ENCODE measurements at regions not wholly inside any gene's neighbourhood (a gene's known extent, or its start where the extent isn't known, plus 50 kb on each side); places are given as distances from the start of the nearest gene placed in this dataset.

DNA sequence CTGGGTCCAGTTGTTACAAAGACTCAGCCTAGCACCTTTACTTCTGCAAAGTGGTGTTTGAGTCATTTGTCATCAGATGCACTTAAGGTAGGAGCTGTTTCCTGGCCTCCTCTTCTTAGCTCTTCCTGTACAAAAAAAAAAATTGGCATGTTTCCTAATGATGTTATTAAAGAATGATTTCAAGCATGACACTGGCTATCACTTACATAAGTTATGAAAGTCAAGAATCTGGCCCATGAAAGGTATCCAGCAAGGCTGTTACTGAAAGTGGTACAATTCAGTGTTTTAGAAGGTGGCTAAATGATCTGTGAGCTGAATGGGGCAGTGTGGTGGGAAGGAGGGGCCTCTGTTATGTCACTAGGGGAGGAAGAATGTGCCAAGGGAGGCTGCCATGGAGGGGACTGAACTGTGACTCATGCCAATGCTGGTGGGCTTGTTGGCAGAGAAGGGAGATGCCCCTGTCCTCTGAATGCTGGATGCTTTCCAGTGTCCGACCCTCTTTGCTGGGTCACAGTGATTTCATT lies 175.1 kb upstream of the MAP1B start:
- WGBS, result 30% methylated on average over 1 of the region's 1 CpG
- no peaks in the 10 kb centered on the region for H3K27me3 ChIP-seq (ENCODE audit: control insufficient read depth, insufficient read depth)
- intact Hi-C loops (cut with DNase I), result loop anchor here in 1 of 4 donors (10.0 kb wide), 1 partner anchor 83 kb away; no protein-coding TSS in a partner anchor
- peaks cover 6% of the 10 kb centered on the region for H3K4me1 ChIP-seq (ENCODE audit: control insufficient read depth, insufficient read depth, low read length)
- H3K27ac ChIP-seq (ENCODE audit: low read length), result peak overlapping the region; percentile 35
- DNase-seq (peak in 2 of 3 donors; percentile 13 to 21), ATAC-seq (peak; percentile 46 to 62)
- H3K9me3 ChIP-seq (ENCODE audit: control insufficient read depth, low read length), result peaks cover 2% of the 10 kb centered on the region
- no peak overlapping the region for H3K4me3 ChIP-seq (ENCODE audit: low read length)

DNA sequence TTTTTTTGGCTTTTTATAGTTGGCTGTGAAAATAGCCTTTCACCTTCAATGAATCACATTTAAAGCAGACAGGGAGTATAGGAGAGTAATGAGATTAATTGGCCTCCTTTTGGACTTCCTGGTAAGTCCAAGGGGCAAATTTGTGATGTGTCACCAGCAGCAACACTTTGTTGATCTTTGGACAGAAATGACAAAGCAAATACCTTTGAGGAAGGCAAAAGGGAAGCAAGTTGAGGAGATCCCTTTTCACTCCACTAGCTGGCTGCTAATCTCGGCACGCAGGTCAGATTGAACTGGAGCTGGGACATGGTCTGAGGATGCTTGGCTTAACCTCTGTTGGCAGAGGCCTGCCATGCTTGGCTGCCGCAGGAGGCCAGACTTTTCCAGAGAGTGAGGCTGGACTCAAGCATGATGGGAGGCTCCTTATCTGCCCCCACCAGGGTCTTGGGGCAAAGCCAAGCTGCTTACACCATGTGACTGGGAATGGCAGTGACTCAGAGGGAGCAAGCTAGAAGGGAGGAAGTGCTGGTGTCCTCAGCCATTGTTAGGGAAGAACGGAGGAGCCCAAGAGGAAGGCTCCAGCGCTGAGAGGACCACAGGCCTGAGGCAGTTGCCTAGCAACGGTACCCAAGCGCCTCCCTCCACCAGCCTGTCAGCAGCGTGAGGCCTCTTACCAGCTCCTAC lies 174.5 kb upstream of the MAP1B start:
- intact Hi-C loops (cut with DNase I), result loop anchor here in 1 of 4 donors (10.0 kb wide), 1 partner anchor 82 kb away; no protein-coding TSS in a partner anchor
- no peaks in the 10 kb centered on the region for H3K9me3 ChIP-seq (ENCODE audit: control insufficient read depth, low read length)
- H3K27me3 ChIP-seq (ENCODE audit: control insufficient read depth, insufficient read depth), result no peaks in the 10 kb centered on the region
- ATAC-seq (peak; percentile 85 to 94), DNase-seq (peak; percentile 74 to 86 (median 82))
- peak overlapping the region; percentile 63 for H3K27ac ChIP-seq (ENCODE audit: low read length)
- 22% methylated on average over 8 of the region's 8 CpGs for WGBS
- peaks cover 6% of the 10 kb centered on the region for H3K4me1 ChIP-seq (ENCODE audit: control insufficient read depth, insufficient read depth, low read length)
- no peak overlapping the region for H3K4me3 ChIP-seq (ENCODE audit: low read length)

GRCh38 chr5:71934322-71934721 lies 173.0 kb upstream of the MAP1B start:
- no peaks in the 10 kb centered on the region for H3K9me3 ChIP-seq (ENCODE audit: control insufficient read depth, low read length)
- H3K27ac ChIP-seq (ENCODE audit: low read length), result no peak overlapping the region
- no peaks in the 10 kb centered on the region for H3K27me3 ChIP-seq (ENCODE audit: control insufficient read depth, insufficient read depth)
- intact Hi-C loops (cut with DNase I), result loop anchor here in 1 of 4 donors (10.0 kb wide), 1 partner anchor 80 kb away; no protein-coding TSS in a partner anchor
- 96% methylated on average over 1 of the region's 1 CpG for WGBS
- no peak for ATAC-seq
- no peak for DNase-seq
- H3K4me3 ChIP-seq (ENCODE audit: low read length), result no peak overlapping the region
- peaks cover 6% of the 10 kb centered on the region for H3K4me1 ChIP-seq (ENCODE audit: control insufficient read depth, insufficient read depth, low read length)

DNA sequence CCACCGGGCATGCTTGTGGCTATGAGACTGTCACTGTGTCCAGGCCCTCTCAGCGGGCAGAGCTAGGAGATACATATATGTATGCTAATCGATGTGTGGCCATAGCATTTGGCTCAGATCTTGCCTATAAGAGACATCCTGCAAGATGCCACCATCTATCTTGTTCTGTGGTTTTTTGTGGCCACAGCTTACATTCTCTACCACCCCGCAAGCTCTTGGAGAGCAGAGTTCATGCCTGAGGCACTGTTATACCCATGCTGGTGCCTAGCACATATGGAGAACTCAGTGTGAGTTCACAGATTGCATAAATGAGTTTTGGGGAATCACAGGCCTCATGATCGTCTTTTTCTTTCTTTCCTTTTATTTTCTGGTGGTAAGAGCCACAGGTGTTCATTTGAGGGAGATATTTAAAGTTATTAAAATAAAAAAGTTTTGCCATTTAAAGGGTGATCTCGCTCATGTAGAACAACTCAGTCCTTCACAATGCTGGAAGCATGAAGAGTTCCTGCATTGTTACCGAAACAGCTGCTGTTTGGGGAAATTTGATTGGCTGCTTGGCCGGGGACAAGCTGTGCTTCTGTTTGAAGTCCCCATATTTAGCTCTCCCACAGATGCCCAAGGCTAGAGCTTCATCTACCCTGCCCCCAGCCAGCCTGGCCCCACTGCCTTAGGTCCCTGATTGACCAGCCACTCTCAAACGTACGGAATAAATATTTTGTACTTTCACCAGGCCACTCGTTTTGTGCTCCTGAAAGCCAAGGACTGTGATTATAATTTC lies 169.2 kb upstream of the MAP1B start:
- intact Hi-C loops (cut with DNase I), result loop anchor here in 1 of 4 donors (10.0 kb wide), 1 partner anchor 77 kb away; no protein-coding TSS in a partner anchor
- ATAC-seq (peak; percentile 31 to 72), DNase-seq (no peak)
- 78% methylated on average over 11 of the region's 11 CpGs for WGBS
- no peak overlapping the region for H3K4me3 ChIP-seq (ENCODE audit: low read length)
- no peaks in the 10 kb centered on the region for H3K27me3 ChIP-seq (ENCODE audit: control insufficient read depth, insufficient read depth)
- peaks cover 2% of the 10 kb centered on the region for H3K4me1 ChIP-seq (ENCODE audit: control insufficient read depth, insufficient read depth, low read length)
- H3K9me3 ChIP-seq (ENCODE audit: control insufficient read depth, low read length), result no peaks in the 10 kb centered on the region
- H3K27ac ChIP-seq (ENCODE audit: low read length), result no peak overlapping the region

DNA sequence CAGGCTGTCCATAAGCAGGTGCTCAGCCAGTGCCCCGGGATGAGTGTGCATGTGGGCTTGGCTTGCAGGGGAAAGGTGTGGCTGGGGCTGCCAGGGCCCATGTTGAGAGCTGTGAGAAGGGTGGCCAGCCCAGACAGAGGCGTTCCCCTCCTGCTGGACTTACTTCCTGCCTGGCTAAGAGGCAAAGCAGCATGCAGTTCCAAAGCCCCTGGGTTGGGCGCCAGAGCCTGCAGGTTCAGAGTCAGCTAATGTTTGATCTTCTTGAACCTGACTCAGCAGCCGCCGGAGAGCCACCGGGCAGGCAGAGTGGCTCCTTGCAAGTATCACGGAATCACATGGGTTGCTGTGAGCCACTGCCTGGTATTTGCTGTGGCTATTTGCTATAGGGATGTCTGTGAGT lies 168.4 kb upstream of the MAP1B start:
- ATAC-seq (peak; percentile 11 to 36), DNase-seq (peak in 1 of 3 donors; percentile 42)
- Histone ChIP-seq H3K9me3 (ENCODE audit: control insufficient read depth, low read length) (no peaks in the 10 kb centered on the region), H3K27me3 (ENCODE audit: control insufficient read depth, insufficient read depth) (no peaks in the 10 kb centered on the region), H3K4me3 (ENCODE audit: low read length) (no peak overlapping the region), H3K27ac (ENCODE audit: low read length) (no peak overlapping the region), H3K4me1 (ENCODE audit: control insufficient read depth, insufficient read depth, low read length) (no peaks in the 10 kb centered on the region)
- intact Hi-C loops (cut with DNase I), result loop anchor here in 1 of 4 donors (10.0 kb wide), 1 partner anchor 76 kb away; no protein-coding TSS in a partner anchor
- 58% methylated on average over 7 of the region's 7 CpGs for WGBS

GRCh38 chr5:71939452-71940230 lies 167.6 kb upstream of the MAP1B start:
- intact Hi-C loops (cut with DNase I), result loop anchor here in 1 of 4 donors (10.0 kb wide), 1 partner anchor 75 kb away; no protein-coding TSS in a partner anchor
- WGBS, result 53% methylated on average over 8 of the region's 8 CpGs
- H3K9me3 ChIP-seq (ENCODE audit: control insufficient read depth, low read length), result no peaks in the 10 kb centered on the region
- no peak overlapping the region for H3K27ac ChIP-seq (ENCODE audit: low read length)
- no peaks in the 10 kb centered on the region for H3K4me1 ChIP-seq (ENCODE audit: control insufficient read depth, insufficient read depth, low read length)
- H3K4me3 ChIP-seq (ENCODE audit: low read length), result no peak overlapping the region
- DNase-seq (no peak), ATAC-seq (no peak)
- no peaks in the 10 kb centered on the region for H3K27me3 ChIP-seq (ENCODE audit: control insufficient read depth, insufficient read depth)

- Histone ChIP-seq H3K9me3 (ENCODE audit: control insufficient read depth, low read length) (no peaks in the 10 kb centered on the region), H3K4me3 (ENCODE audit: low read length) (no peak overlapping the region), H3K27me3 (ENCODE audit: control insufficient read depth, insufficient read depth) (no peaks in the 10 kb centered on the region), H3K4me1 (ENCODE audit: control insufficient read depth, insufficient read depth, low read length) (no peaks in the 10 kb centered on the region), H3K27ac (ENCODE audit: low read length) (no peak overlapping the region)
- ATAC-seq (no peak), DNase-seq (no peak)
- 53% methylated on average over 8 of the region's 8 CpGs for WGBS
- intact Hi-C loops (cut with DNase I), result no loop called here
Observed at GRCh38 chr5:71943874-71944273, 163.4 kb upstream of the MAP1B start.

- no peak overlapping the region for H3K4me3 ChIP-seq (ENCODE audit: low read length)
- H3K4me1 ChIP-seq (ENCODE audit: control insufficient read depth, insufficient read depth, low read length), result no peaks in the 10 kb centered on the region
- intact Hi-C loops (cut with DNase I), result no loop called here
- no peaks in the 10 kb centered on the region for H3K27me3 ChIP-seq (ENCODE audit: control insufficient read depth, insufficient read depth)
- WGBS, result 89% methylated on average over 6 of the region's 6 CpGs
- H3K9me3 ChIP-seq (ENCODE audit: control insufficient read depth, low read length), result no peaks in the 10 kb centered on the region
- DNase-seq (no peak), ATAC-seq (no peak)
- no peak overlapping the region for H3K27ac ChIP-seq (ENCODE audit: low read length)
Observed at GRCh38 chr5:71945436-71945835, 161.8 kb upstream of the MAP1B start.

DNA sequence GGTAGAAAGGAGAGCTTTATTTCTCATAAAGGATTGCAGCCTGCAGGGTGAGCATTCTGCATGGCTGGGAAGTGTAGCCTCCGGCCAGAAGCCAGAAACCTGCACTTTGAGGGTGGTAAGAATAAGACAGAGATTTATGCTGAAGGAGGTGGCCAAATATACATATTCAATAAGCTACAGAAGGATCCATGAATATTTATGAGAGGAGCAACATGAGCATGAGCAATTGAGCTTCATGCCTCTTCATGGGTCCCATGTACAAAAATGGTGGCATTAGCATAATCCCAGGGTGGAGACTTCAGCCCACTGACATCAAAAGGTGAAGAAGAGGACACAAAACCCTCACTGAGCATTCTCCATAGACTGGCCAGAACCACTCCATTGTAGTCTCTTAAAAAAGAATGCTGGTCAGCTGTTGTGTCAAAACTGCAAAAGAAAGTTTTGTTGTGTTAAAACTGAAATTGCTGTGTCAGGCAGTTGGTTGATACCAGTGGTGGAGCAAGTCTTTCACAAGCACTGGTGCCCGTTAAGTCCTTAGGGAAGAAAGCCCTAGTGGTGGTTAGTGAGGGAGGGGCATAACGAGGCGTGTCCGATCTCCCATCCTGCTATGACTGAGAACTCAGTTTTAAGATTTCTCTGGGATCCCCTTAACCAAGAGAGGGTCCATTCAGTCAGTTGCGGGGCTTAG lies 160.8 kb upstream of the MAP1B start:
- Histone ChIP-seq H3K4me3 (ENCODE audit: low read length) (no peak overlapping the region), H3K9me3 (ENCODE audit: control insufficient read depth, low read length) (no peaks in the 10 kb centered on the region), H3K27me3 (ENCODE audit: control insufficient read depth, insufficient read depth) (no peaks in the 10 kb centered on the region), H3K27ac (ENCODE audit: low read length) (no peak overlapping the region), H3K4me1 (ENCODE audit: control insufficient read depth, insufficient read depth, low read length) (no peaks in the 10 kb centered on the region)
- 92% methylated on average over 6 of the region's 6 CpGs for WGBS
- DNase-seq (no peak), ATAC-seq (no peak)
- intact Hi-C loops (cut with DNase I), result no loop called here

GRCh38 chr5:71948206-71948605 lies 159.1 kb upstream of the MAP1B start:
- ATAC-seq, result no peak
- intact Hi-C loops (cut with DNase I), result no loop called here
- no peak for DNase-seq
- H3K4me3 ChIP-seq (ENCODE audit: low read length), result no peak overlapping the region
- H3K4me1 ChIP-seq (ENCODE audit: control insufficient read depth, insufficient read depth, low read length), result no peaks in the 10 kb centered on the region
- no peak overlapping the region for H3K27ac ChIP-seq (ENCODE audit: low read length)
- no peaks in the 10 kb centered on the region for H3K9me3 ChIP-seq (ENCODE audit: control insufficient read depth, low read length)
- H3K27me3 ChIP-seq (ENCODE audit: control insufficient read depth, insufficient read depth), result no peaks in the 10 kb centered on the region
- WGBS, result 90% methylated on average over 2 of the region's 2 CpGs

Measured in right cardiac atrium (tissue), 5 donors.